ENCODE measurements at regions not wholly inside any gene's neighbourhood (a gene's known extent, or its start where the extent isn't known, plus 50 kb on each side); places are given as distances from the start of the nearest gene placed in this dataset.
A peak's percentile ranks its signal among the peaks of the same experiment; 100 is the strongest.

DNA sequence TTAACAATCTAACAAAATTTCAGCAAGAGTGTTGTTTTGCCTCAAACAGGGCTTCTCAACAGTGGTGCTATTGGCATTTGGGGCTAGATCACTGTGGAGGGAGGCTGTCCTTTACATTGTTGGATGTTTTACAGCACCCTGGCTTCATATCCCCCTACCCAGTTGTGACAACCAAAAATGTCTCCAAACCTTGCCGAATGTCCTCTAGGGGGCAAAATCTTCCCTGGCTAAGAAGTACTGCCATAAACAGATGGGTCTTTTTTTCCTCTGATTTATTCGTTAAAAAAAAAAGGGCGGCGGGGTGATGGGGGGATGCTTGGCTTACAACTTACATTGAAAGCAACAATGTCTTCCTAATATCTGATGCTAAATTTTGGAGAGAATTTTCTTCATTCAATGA, 207.6 kb upstream of the CCDC150 start:
- DNase-seq (ENCODE audit: low read depth) (peak; percentile 19), FAIRE-seq (no peak)
- no peaks in the 10 kb centered on the region for H3K27me3 ChIP-seq (ENCODE audit: control insufficient read depth, insufficient read depth, low read length)
- TF ChIP-seq, protein P1, sequence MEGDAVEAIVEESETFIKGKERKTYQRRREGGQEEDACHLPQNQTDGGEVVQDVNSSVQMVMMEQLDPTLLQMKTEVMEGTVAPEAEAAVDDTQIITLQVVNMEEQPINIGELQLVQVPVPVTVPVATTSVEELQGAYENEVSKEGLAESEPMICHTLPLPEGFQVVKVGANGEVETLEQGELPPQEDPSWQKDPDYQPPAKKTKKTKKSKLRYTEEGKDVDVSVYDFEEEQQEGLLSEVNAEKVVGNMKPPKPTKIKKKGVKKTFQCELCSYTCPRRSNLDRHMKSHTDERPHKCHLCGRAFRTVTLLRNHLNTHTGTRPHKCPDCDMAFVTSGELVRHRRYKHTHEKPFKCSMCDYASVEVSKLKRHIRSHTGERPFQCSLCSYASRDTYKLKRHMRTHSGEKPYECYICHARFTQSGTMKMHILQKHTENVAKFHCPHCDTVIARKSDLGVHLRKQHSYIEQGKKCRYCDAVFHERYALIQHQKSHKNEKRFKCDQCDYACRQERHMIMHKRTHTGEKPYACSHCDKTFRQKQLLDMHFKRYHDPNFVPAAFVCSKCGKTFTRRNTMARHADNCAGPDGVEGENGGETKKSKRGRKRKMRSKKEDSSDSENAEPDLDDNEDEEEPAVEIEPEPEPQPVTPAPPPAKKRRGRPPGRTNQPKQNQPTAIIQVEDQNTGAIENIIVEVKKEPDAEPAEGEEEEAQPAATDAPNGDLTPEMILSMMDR (IDR thresholded peaks at IDR 0.05; ENCODE audit: insufficient read depth, low read length, severe bottlenecking): peak; percentile 39
- H3K36me3 ChIP-seq (ENCODE audit: control insufficient read depth, insufficient read depth, low read length): no peaks in the 10 kb centered on the region
- H3K4me3 ChIP-seq (ENCODE audit: low read depth, low read length): no peak overlapping the region

DNA sequence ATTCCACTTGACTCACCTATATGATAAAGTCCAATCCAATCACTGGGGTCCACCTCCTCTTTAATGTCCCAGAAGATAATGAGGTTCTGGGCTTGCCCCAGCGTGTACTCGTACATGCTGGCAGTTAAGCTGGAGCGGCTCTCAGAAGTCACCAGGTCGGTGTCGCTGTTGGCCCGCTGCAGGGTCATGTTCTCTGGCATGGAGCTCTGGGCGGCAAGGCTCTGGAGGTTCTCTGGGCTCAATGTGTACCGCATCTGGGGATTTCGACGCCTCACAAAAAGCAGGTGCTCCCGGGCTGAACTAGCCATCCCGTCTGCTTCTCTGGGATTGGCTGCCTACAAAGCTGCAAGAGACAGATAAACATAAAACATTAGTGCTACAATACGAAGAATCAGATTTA, 206.4 kb upstream of the CCDC150 start:
- TF ChIP-seq, protein P1 (IDR thresholded peaks at IDR 0.05; ENCODE audit: insufficient read depth, low read length, severe bottlenecking): no peak
- H3K27me3 ChIP-seq (ENCODE audit: control insufficient read depth, insufficient read depth, low read length): no peaks in the 10 kb centered on the region
- DNase-seq (ENCODE audit: low read depth) (no peak), FAIRE-seq (no peak)
- H3K36me3 ChIP-seq (ENCODE audit: control insufficient read depth, insufficient read depth, low read length): no peaks in the 10 kb centered on the region
- no peak overlapping the region for H3K4me3 ChIP-seq (ENCODE audit: low read depth, low read length)

DNA sequence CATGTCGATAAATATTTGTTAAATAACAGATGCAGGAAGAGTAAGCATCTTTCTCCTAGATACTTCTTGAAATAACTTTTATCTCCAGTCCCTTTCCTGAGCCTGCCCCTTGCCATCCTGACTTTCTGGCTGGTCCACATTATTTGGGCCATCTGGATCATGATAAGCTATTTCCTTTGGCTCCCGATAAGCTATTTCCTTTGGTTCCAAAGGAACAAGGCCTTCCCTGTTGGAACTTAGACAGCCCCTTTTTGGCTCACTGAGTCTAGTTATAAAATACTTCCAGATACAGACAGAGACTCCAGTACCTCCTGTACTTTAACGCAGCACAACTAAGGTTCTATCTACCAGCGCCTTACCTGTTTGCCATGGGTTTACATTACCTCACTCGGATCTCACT, 205.3 kb upstream of the CCDC150 start:
- no peak overlapping the region for H3K4me3 ChIP-seq (ENCODE audit: low read depth, low read length)
- no peaks in the 10 kb centered on the region for H3K36me3 ChIP-seq (ENCODE audit: control insufficient read depth, insufficient read depth, low read length)
- no peak for DNase-seq (ENCODE audit: low read depth)
- FAIRE-seq: no peak
- TF ChIP-seq, protein P1 (IDR thresholded peaks at IDR 0.05; ENCODE audit: insufficient read depth, low read length, severe bottlenecking): no peak
- no peaks in the 10 kb centered on the region for H3K27me3 ChIP-seq (ENCODE audit: control insufficient read depth, insufficient read depth, low read length)

DNA sequence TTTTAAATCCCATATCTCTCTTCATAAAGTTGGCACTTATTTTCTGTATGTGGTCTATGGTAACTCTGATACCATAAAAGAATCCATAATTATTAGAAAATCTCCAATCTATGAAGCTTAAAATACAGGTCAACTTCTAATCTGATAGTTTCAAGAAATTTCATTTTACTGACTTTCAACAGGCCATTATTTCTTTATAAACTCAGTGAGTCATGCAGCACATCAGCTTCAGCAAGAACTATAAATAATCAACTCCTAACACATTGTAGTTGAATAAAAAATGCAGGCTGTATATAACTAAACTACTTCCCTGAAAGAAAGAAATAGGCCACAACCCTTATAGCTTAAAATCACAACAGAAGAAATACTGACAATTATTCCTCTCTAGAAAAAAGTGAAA, 204.3 kb upstream of the CCDC150 start:
- TF ChIP-seq, protein P1 (IDR thresholded peaks at IDR 0.05; ENCODE audit: insufficient read depth, low read length, severe bottlenecking): no peak
- H3K27me3 ChIP-seq (ENCODE audit: control insufficient read depth, insufficient read depth, low read length): no peaks in the 10 kb centered on the region
- no peaks in the 10 kb centered on the region for H3K36me3 ChIP-seq (ENCODE audit: control insufficient read depth, insufficient read depth, low read length)
- no peak for FAIRE-seq
- H3K4me3 ChIP-seq (ENCODE audit: low read depth, low read length): no peak overlapping the region
- no peak for DNase-seq (ENCODE audit: low read depth)

DNA sequence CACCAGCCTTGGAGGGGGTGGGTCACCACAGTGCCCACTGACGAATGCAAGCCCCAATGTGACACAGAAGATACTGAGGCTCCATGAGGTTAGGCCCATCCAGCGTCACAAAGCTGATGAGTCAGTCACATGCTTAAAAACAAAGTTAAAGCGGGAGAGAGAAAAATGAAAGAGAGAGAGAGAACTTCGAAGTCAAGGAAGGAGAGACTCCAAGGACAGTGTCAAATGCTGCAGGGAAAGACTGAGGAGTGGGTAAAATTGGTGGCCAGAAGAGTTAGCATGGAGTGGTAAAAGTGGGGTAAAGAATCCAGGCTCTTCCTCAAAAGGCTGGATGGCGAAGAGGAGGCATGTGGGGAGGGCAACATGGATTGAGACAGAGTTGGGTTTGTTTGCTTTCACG, 201.9 kb upstream of the CCDC150 start:
- Histone ChIP-seq H3K27me3 (ENCODE audit: control insufficient read depth, insufficient read depth, low read length) (no peaks in the 10 kb centered on the region), H3K4me3 (ENCODE audit: low read depth, low read length) (no peak overlapping the region), H3K36me3 (ENCODE audit: control insufficient read depth, insufficient read depth, low read length) (no peaks in the 10 kb centered on the region)
- FAIRE-seq (no peak), DNase-seq (ENCODE audit: low read depth) (no peak)
- TF ChIP-seq, protein P1 (IDR thresholded peaks at IDR 0.05; ENCODE audit: insufficient read depth, low read length, severe bottlenecking): no peak

DNA sequence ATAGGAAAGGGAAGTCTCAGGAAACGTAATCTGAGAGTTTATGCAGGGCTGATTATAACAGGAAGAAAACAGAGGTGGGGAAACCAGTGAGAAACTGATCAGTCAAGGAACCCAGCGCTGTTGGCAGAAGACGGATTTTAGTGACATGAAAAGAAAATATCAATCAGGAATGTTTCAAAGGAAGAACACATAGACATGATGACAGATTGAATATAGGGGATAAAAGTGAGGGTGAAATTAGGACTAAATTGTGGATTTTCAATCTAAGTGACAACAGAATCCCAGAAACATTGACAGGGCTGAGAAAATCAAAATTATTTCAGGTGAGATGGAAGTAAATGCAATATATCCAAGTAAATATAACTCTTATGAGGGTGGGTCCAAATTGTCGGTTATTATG, 199.8 kb upstream of the CCDC150 start:
- Histone ChIP-seq H3K27me3 (ENCODE audit: control insufficient read depth, insufficient read depth, low read length) (no peaks in the 10 kb centered on the region), H3K4me3 (ENCODE audit: low read depth, low read length) (no peak overlapping the region), H3K36me3 (ENCODE audit: control insufficient read depth, insufficient read depth, low read length) (no peaks in the 10 kb centered on the region)
- FAIRE-seq (no peak), DNase-seq (ENCODE audit: low read depth) (no peak)
- TF ChIP-seq, protein P1 (IDR thresholded peaks at IDR 0.05; ENCODE audit: insufficient read depth, low read length, severe bottlenecking): no peak
